Spinal cord (tissue), 9 donors: ENCODE measurements at regions not wholly inside any gene's neighbourhood (a gene's known extent, or its start where the extent isn't known, plus 50 kb on each side); places are given as distances from the start of the nearest gene placed in this dataset.
"Not testable (repeated sequence)": the region's sequence is repeated elsewhere in the genome, so short reads cannot be mapped to it uniquely, and the experiment has no call there.

Experiments
- DNase-seq, 6 donors: peaks; one replicate each; pipeline versions ENCODE4 v3.0.0 to v3.0.0-alpha.2; 2013 to 2015; ENCODE audit warnings: low spot score in 6 of 6, low read depth in 4 of 6
- H3K27ac ChIP-seq: one replicate; pipeline ENCODE4 v1.5.1; 2013; ENCODE audit warnings: low read depth, low read length, control low read depth
- H3K27me3 ChIP-seq: one replicate; pipeline ENCODE4 v1.6.1; 2013; ENCODE audit warnings: low read length; ENCODE audit not compliant: control insufficient read depth, insufficient read depth
- H3K36me3 ChIP-seq: one replicate; pipeline ENCODE4 v1.6.1; 2013; ENCODE audit warnings: low read length; ENCODE audit not compliant: control insufficient read depth, insufficient read depth
- H3K4me1 ChIP-seq: one replicate; pipeline ENCODE4 v1.6.1; 2013; ENCODE audit warnings: low read length; ENCODE audit not compliant: control insufficient read depth, insufficient read depth
- H3K4me3 ChIP-seq: one replicate; pipeline ENCODE4 v1.5.1; 2013; ENCODE audit warnings: low read depth, low read length, control low read depth
- H3K9me3 ChIP-seq: one replicate; pipeline ENCODE4 v1.6.1; 2013; ENCODE audit warnings: low read length; ENCODE audit not compliant: control insufficient read depth, insufficient read depth
- WGBS: methylation state at CpG from one replicate; pipeline ENCODE4 v1.1.5; 2013; ENCODE audit warnings: missing lambda C conversion rate; ENCODE audit not compliant: insufficient coverage; 5-methylcytosine and 5-hydroxymethylcytosine counted together
- donor health status: healthy.

DNA sequence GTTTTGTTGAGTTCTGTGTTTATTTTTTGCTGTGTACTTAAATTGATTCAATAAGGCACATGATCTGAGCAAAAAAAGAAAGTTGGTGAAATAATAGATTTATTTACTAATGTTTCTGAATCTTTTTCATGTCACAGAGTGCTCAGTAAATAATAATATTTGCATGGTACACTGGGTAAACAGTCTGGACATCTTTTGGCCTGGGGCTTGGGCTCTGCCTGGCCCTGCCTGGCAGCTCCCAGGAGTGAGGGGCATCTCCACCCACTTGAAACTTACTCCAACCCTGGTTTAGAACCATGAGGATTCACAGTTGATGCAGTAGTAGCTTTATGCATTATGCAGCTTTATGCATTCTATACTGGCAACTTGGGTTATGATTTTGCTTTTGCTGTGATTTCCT, 124.2 kb upstream of the SLC4A4 start:
- H3K27me3 ChIP-seq: no peaks in the 10 kb centered on the region
- H3K4me1 ChIP-seq: peaks cover 9% of the 10 kb centered on the region
- H3K27ac ChIP-seq: no peak overlapping the region
- no peak overlapping the region for H3K4me3 ChIP-seq
- H3K9me3 ChIP-seq: peaks cover 3% of the 10 kb centered on the region
- DNase-seq: no peak
- H3K36me3 ChIP-seq: no peaks in the 10 kb centered on the region

DNA sequence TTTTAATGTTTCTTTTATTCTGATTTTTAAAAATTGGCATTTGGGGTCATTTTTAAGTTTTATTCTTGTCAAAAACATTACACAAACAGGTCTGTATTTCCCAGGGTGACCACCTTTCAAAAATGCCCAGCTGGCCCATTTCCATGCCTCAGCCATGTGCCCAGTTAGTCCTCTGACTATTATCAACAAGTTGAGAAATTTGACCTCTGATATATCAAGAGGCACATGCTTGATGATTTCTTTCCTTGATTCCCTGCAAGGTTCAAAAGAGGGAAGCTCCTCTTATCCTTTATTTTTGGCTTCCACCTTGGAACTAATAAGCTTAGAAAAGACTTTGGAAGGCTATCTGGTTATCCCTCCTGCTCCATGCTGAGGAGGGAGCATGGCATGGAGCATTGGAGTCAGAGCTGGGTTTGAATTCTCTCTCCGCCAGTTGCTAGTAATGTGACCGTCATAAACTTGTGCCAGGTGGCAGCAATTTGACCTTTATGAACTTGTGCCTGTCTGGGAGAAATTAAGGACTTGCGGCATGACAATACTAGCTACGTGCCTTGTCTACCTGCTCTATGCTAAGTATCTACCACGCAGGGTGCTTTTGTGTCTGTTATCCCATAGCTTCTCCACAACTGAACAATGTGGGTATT, 122.4 kb upstream of the SLC4A4 start:
- H3K36me3 ChIP-seq: no peaks in the 10 kb centered on the region
- H3K4me3 ChIP-seq: no peak overlapping the region
- peaks cover 9% of the 10 kb centered on the region for H3K4me1 ChIP-seq
- peaks cover 3% of the 10 kb centered on the region for H3K9me3 ChIP-seq
- H3K27me3 ChIP-seq: no peaks in the 10 kb centered on the region
- DNase-seq: no peak
- 92% methylated on average over 2 of the region's 5 CpGs for WGBS
- H3K27ac ChIP-seq: no peak overlapping the region

DNA sequence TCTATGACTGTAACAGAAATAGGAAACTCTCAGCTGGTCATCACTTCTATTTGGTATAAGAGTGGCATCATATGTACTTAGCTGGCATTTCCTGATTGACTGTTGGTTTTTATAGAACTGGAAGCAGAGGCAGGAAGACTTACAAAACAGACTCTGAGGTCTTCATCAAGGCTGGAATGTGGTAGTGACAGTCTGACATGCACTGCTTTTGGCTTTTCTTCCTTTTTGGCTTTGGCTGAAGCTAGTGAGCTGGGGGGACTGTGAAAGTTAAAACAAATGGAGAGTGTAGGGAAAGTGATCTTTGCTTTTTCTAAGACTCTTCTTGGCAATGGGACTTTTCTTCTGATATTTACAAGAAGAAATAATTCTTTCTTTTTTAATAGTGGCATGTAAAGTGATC, 121.1 kb upstream of the SLC4A4 start:
- Histone ChIP-seq H3K27me3 (no peaks in the 10 kb centered on the region), H3K27ac (no peak overlapping the region), H3K4me3 (no peak overlapping the region), H3K9me3 (peaks cover 3% of the 10 kb centered on the region), H3K36me3 (no peaks in the 10 kb centered on the region), H3K4me1 (peaks cover 6% of the 10 kb centered on the region)
- DNase-seq: peak in 2 of 6 donors; percentile 29 to 53

DNA sequence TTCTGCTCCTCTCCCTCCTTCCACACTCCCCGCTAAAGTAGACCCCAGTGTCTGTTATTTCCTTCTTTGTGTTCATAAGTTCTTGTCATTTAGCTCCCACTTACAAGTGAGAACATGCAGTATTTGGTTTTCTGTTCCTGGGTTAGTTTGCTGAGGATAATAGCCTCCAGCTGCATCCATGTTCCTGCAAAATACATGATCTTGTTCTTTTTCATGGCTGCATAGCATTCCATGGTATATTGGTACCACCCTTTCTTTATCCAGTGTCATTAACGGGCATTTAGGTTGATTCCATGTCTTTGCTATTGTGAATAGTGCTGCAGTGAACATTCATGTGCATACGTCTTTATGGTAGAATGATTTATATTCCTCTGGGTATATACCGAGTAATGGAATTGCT, 118.0 kb upstream of the SLC4A4 start:
- not testable (repeated sequence) for H3K27me3 ChIP-seq, H3K27ac ChIP-seq, H3K36me3 ChIP-seq, H3K4me1 ChIP-seq, DNase-seq, H3K4me3 ChIP-seq, H3K9me3 ChIP-seq
- WGBS: 100% methylated on average over 1 of the region's 4 CpGs

DNA sequence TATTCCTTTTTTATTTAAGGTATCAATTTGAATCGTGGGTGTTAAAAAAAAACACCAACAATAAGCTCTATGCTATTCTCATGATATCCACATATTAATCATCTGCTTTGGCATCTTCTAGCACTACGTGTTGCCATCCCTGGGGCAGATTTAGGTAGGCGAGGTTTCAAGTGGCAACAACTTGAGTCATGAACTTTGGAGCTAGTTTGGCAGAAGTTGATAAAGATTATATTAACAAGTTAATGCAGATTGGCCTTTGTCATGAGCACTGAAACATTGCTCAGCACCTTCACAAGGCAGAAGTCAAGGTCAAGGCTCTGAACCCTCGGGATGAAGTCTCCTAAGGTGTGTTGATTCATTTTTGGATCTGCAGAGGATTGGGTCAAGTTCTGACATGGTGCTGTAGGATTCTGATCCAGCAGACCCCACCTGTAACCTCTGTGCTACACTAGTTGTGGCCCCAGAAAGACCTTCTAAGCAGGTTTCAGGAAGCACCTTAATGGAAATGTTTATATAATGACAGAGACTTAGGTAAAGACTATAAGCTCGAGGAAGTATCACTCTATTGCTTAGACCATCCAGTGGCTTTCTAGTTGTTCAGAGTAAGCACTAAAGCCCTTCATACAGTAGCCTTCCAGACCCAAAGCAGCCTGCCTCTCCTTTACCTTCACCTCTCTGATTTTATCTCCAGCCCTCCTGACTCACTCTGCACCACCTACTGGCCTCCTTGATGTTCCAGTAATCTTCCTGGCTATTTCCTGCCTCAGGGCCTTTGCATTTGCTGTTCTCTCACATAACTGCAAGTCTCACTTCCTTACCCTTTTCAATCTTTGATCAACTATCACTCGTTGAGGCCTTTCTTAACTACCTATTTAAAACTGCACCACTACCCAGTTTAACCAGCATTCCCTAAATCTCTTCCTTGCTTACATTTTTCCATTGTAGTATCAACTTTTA, 117.0 kb upstream of the SLC4A4 start:
- H3K27ac ChIP-seq: no peak overlapping the region
- 97% methylated on average over 3 of the region's 6 CpGs for WGBS
- no peak overlapping the region for H3K4me3 ChIP-seq
- H3K4me1 ChIP-seq: peaks cover 7% of the 10 kb centered on the region
- DNase-seq: no peak
- H3K9me3 ChIP-seq: no peaks in the 10 kb centered on the region
- H3K27me3 ChIP-seq: no peaks in the 10 kb centered on the region
- H3K36me3 ChIP-seq: no peaks in the 10 kb centered on the region

DNA sequence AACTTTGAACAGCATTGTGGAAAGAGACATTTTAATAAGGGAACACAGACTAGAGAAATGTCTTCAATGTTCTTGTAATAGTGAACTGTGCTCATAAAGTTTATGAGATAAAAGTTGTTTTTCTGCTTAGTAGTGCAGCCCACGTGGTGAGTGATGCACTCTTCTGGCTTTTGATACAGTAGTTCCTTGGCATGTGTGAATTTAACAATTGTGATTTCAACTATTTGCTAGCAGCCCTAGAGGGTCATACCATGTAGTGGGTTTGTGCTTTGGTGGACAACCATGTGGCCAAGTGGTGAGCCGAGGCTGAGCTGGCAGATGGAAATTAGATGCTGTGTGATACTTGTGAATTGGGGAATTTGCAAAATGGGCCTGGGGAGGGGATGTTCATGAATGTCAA, 116.2 kb upstream of the SLC4A4 start:
- Histone ChIP-seq H3K27me3 (no peaks in the 10 kb centered on the region), H3K4me1 (peaks cover 3% of the 10 kb centered on the region), H3K36me3 (no peaks in the 10 kb centered on the region), H3K4me3 (no peak overlapping the region), H3K9me3 (no peaks in the 10 kb centered on the region), H3K27ac (no peak overlapping the region)
- no peak for DNase-seq
- 80% methylated on average over 1 of the region's 2 CpGs for WGBS

DNA sequence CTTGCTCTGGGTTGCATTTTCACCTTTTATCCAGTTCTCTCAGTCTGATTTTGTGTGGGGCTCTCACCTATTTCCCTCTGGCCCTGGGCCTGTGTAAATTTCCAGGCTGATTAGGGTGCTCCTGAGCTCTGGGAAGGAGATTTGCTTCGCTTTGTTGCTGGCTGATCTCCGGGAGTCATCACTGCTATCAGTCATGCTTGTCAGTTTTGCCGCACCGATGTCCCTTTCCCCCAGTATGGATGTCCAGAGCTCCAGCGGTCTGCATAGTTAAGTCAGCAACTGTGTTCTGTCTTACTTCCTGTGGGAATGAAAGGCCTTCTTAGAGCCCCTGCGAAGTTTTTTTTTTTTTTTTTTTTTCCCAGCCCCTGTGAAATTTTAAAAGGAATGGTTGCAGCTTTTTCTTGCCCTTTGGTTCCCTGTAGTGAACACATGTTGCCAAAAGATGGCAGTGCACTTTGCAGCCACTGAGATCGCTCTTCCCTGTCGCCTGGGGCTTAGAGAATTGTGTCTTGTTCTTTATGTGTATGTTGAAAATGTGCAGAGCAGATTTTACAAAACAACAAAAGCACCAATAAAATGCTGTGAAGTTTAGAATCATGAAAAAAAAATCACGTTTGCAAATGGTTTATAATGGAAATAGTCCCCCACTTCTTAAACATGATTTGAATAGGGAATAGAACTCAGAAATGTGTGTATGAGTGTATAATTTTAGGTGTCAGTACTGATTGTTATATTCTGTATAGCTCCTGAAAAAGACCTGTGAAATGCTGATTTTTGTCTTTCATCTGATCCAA, 109.1 kb upstream of the SLC4A4 start:
- peak in 4 of 6 donors; percentile 48 to 94 (median 79) for DNase-seq
- Histone ChIP-seq H3K4me1 (peaks cover 24% of the 10 kb centered on the region), H3K36me3 (no peaks in the 10 kb centered on the region), H3K9me3 (no peaks in the 10 kb centered on the region), H3K4me3 (peak overlapping the region; percentile 26), H3K27me3 (no peaks in the 10 kb centered on the region), H3K27ac (peak overlapping the region; percentile 76)
- 9% methylated on average over 4 of the region's 9 CpGs for WGBS

DNA sequence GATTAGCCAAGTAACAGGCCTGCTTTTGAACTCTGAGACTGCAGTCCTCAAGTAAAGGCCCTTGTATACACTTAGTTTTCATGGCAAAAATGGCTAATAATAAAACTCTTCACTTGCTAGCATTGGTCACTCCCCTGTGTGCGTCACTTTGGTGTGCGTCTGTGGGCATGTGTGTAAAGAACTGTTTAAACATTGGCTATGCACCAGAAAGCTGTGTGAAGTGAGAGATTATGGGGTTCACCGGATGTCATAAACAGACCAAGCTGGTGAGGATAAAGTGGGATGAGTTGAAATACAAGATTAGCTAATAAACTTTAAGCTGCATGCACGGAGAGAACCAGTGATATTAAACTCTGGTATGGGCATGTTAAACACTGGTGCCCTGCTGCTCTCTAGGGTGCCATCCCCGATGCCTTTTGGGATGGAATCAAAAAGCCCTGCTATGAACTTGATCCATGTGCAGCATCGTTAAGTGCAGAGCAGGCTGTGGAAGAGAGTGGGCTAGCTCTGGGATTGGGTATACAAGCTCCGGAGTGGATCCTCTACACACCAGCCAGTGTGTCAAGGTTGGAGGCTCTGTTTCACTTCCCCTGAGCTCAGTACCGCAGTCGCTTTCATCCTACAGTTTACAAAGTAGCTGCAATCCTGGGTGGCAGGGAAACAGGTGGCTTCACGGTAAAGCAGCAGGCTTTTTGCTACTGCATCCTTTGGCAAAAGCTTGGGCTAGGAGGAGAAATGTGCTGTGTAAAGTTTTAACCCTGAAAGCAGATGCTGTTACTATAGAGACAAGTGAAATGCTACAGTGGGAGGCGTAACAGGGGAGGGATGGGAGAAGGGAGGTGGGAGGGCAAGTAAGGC, 108.3 kb upstream of the SLC4A4 start:
- Histone ChIP-seq H3K36me3 (no peaks in the 10 kb centered on the region), H3K4me3 (peak overlapping the region; percentile 9), H3K9me3 (no peaks in the 10 kb centered on the region), H3K27ac (peak overlapping the region; percentile 76), H3K27me3 (no peaks in the 10 kb centered on the region), H3K4me1 (peaks cover 24% of the 10 kb centered on the region)
- 47% methylated on average over 8 of the region's 11 CpGs for WGBS
- no peak for DNase-seq
